GM18505 (cell line): ENCODE measurements at regions not wholly inside any gene's neighbourhood (a gene's known extent, or its start where the extent isn't known, plus 50 kb on each side); places are given as distances from the start of the nearest gene placed in this dataset.

Experiments
- ATAC-seq: cut with Tn5 transposase; IDR thresholded peaks from one replicate; pipeline ENCODE4 v1.9.1; 2021; ENCODE audit not compliant: unreplicated experiment
- POLR2A ChIP-seq: IDR thresholded peaks from 4 replicates; pipeline ENCODE4 v1.6.1; 2011; ENCODE audit warnings: borderline replicate concordance; ENCODE audit not compliant: insufficient read depth, insufficient read length; ENCODE audit errors: extremely low read depth

GRCh38 chr3:107992976-107993684 lies 97.7 kb downstream of the CD47 start:
- ATAC-seq, result no peak
- no peak for TF ChIP-seq POLR2A

GRCh38 chr3:107990926-107991325 lies 99.9 kb downstream of the CD47 start:
- no peak for TF ChIP-seq POLR2A
- no peak for ATAC-seq

GRCh38 chr3:107990433-107990832 lies 100.4 kb downstream of the CD47 start:
- TF ChIP-seq POLR2A, result no peak
- no peak for ATAC-seq

GRCh38 chr3:107989661-107990060 lies 101.2 kb downstream of the CD47 start:
- no peak for ATAC-seq
- no peak for TF ChIP-seq POLR2A

- no peak for TF ChIP-seq POLR2A
- ATAC-seq, result no peak
Measured at GRCh38 chr3:107988460-107989175, 102.2 kb downstream of the CD47 start.

GRCh38 chr3:107987036-107987939 lies 103.5 kb downstream of the CD47 start:
- no peak for ATAC-seq
- TF ChIP-seq POLR2A, result no peak

GRCh38 chr3:107986505-107986904 lies 104.3 kb downstream of the CD47 start:
- no peak for TF ChIP-seq POLR2A
- ATAC-seq, result no peak

- peak; percentile 98 for ATAC-seq
- TF ChIP-seq POLR2A, result no peak
Measured at GRCh38 chr3:107985496-107985895, 105.3 kb downstream of the CD47 start.

GRCh38 chr3:107983247-107983646 lies 107.6 kb downstream of the CD47 start:
- ATAC-seq, result no peak
- no peak for TF ChIP-seq POLR2A

GRCh38 chr3:107982165-107982564 lies 108.7 kb downstream of the CD47 start:
- TF ChIP-seq POLR2A, result no peak
- ATAC-seq, result no peak

GRCh38 chr3:107981471-107982111 lies 109.2 kb downstream of the CD47 start:
- TF ChIP-seq POLR2A, result no peak

GRCh38 chr3:107979538-107979937 lies 111.3 kb downstream of the CD47 start:
- TF ChIP-seq POLR2A, result no peak
- ATAC-seq, result no peak

More at GRCh38 chr3:107981471-107982111, 109.2 kb downstream of the CD47 start:
- no peak for ATAC-seq
